Activated effector memory CD4-positive, alpha-beta T cell treated with Interleukin-2 at 50 U/mL for 16 hours (primary cell): ENCODE measurements at regions not wholly inside any gene's neighbourhood (a gene's known extent, or its start where the extent isn't known, plus 50 kb on each side); places are given as distances from the start of the nearest gene placed in this dataset.
"Not testable (repeated sequence)": the region's sequence is repeated elsewhere in the genome, so short reads cannot be mapped to it uniquely, and the experiment has no call there.

Experiments used
- DNase-seq: peaks from one replicate; pipeline ENCODE4 v3.0.0-alpha.2; 2020

DNA sequence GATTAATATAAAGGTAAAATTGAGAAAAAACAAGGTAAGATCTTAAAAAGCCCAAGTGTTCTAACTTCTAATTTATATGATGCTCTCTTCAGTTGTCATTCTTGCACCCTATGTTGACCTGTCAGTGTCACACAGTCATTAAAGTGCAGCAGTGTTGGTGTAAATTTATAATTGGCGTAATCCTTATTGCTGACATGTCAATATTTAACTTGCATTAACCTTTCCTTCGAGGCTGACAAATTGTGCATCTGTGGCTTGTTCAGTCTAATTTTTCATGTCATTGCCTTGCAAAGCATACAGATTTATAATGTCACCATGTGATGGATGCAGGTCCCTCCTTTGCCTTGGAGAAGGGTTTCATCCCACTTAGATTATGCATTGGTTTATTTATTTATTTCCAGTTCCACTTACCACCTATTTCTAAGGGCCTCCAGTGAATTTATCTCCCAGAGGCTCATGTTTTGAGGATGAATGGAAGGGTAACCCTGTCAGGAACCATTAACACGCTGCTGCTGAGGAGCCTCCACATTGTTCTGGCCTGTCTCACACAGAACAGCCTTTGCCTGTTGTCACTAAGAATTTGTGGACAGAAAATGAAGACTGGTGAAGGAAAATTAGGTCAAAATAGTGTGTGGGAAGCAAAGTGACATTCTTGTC lies 1098.5 kb upstream of the LCORL start:
- DNase-seq: no peak

DNA sequence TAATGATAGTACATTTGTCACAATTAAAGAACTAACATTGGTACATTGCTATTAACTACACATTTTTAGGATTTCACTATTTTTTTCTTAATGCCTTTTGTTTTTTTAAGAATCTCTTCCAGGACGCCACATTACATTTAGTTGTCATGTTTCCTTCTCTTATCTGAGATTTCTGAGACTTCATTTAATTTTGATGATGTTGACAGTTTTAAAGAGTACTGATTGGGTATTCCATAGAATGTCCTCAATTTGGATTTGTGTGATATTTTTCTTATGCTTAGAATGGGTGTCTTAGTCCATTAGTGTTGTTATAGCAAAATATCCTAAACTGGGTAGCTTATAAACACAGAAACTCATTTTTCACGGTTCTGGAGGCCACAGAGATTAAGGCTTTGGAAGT lies 1095.5 kb upstream of the LCORL start:
- DNase-seq: no peak

DNA sequence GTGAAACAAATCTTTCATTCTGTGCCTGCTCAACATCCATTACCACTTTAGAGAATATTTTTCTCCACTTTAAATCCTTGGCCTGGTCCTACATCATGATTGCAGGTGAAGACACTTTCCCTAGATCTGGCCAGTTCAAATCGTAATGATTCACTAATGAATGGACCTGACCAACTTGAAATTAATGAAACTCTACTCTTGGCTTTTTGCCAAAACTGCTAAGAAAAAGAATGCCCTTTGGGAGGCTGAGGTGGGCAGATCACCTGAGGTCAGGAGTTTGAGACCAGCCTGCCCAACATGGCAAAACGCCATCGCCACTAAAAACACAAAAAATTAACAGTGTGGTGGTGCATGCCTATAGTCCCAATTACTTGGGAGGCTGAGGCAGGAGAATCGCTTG lies 1082.6 kb upstream of the LCORL start:
- no peak for DNase-seq

DNA sequence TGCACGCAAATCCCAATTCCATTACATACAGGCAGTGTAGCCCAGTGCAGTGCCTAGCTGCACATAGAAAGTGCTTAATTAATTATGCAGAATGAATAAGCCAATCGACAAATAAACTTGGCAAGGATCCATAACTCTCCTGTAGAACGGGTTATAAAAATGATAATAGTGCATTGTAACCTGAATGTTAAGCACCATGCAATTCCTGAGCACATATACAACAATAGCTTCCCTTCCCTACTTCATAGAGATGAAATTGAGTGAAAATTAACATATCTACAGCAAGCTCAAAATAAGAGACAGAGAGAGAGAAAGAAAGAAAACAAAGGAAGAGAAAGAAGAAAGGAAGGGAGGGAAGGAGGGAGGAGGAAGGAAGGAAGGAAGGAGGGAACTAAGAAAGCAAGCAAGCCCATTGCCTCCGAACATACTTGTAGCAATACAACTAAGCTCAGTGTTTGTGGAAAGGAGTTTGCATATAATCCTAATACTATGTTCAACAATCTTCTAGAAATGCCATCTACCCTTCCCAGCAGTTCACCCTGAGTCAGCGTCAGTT lies 1074.0 kb upstream of the LCORL start:
- DNase-seq: no peak

DNA sequence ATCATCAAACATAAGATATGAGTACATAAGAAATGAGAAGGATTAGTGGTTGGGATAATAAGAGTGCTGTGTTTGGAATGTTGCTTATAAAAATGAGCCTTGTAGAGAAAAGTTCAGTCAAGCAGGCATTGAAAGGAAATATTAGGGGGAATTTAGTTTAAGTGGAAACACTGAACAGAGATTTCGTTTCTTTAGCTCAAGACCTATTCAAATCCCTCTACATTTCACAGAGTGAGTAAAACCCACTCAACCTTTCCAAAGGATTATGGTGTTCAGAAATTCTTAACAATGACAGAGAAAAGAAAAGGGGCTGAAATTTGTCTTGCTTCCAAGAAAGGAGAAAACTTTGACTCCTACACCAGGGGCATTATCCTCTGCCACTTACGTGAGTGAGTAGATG lies 1072.4 kb upstream of the LCORL start:
- DNase-seq: no peak

DNA sequence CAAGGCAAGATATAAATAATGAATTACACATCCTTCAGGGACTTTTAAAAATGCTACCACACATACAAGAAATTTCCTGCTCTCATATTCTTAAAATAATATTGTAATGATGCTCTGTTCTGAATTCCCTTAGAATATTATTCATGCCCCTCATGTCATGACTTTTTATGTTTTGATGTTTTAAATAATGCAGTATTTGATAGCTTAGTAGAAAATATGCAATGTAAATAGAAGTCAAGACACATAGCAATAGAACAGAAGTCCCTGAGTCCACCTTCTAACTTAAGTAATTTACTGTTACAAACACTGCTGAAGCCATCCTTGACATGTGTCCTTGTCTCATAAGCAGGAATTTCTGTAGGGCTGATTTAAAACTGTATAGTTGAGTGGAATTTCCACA lies 1071.2 kb upstream of the LCORL start:
- DNase-seq: no peak

DNA sequence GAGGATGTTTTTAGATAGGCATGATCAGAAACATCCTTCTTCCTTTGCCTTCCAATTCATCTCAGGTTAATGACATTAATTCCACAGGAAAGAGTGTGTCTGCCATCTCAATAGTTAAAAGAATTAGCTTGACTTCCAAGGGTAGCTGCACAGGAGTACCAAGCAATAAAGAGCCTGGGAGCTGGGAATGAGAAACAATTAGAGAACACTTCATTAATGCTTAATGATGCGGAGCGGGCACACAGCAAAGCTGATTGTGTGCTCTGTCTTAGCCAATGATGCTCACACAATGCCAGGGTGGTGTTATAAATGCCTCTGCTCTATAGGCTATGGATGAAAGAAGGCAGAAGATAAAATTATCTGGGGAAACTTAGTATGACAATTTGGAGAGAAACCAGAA lies 1052.5 kb upstream of the LCORL start:
- no peak for DNase-seq

DNA sequence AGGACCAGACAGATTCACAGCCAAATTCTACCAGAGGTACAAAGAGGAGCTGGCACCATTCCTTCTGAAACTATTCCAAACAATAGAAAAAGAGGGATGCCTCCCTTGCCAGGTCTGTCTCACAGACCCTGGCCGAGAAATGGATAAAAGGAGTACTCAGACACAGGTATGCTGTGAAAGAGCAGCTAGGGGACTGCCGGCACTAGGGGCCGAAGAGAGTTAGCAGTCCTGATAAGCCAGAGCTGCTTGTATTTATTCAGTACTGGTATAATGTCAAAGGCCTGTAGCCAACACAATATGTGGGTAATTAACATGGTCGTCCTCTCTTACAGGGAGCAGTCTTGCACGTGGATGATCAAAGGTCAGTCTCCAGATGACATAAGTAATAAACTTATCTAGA lies 1042.1 kb upstream of the LCORL start:
- DNase-seq: no peak

DNA sequence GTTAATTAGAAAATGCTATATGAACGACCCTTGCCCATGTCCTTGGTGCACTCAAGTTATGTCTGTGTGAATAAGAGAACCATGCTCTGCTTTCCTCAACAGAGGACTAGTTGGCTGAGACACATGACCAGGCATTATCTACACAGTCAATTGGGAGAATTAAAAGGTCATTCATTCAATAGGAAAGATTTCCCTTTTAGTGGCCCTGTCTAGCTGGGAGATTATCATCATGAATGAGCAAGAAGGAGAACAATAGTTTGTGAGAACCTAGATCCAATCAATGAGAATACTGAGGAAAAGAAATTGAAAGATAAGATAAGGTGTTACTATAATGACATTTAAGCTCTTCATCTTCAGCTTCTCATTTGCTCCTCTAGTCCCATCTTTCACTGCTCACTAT lies 1033.4 kb upstream of the LCORL start:
- no peak for DNase-seq

DNA sequence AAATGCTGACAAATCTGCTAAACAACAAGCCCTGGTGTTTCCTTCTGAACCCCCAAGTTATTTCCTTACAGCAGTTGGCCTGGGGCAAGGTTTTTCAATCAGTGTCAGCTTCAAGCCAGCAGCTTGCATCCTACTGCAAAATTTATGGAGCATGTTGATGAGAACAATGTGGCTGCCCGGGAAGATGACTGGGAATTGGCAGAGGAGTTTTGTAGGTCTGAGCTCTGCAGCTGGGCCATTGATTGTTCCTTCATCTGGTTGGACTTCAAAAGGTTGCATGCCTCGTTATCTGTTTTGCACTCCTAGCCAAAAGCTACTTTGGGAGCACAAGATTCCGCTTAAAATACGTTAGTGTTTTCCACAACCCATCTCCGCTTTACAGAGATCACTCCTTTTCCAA lies 1030.3 kb upstream of the LCORL start:
- no peak for DNase-seq

DNA sequence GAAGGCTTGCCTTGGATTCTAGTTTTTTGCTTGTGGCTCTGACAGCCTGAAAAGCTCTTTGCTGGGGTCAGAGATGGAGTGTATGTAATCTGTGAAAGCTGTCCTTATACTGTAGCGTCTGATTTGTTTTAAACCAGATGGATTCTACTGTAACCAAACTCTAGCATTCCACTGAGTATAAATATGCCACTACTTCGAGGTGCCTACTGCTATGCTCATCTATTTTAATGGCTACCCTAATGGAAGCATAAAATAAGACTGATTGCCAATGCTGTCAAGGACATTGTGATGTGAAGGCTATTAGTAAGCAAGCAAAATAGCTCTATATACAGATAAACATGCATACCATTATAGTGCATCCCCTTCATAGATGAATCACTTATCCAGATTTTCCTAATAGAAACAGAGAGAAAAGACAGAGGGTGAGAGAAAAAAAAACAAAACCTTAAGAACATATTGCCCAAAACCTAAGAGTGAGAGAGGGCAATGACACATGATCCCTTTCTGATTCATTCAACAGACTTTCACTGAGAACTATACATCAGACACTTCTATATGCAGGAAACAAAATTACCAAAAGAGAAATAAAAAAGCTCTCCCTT lies 1025.8 kb upstream of the LCORL start:
- DNase-seq: no peak

DNA sequence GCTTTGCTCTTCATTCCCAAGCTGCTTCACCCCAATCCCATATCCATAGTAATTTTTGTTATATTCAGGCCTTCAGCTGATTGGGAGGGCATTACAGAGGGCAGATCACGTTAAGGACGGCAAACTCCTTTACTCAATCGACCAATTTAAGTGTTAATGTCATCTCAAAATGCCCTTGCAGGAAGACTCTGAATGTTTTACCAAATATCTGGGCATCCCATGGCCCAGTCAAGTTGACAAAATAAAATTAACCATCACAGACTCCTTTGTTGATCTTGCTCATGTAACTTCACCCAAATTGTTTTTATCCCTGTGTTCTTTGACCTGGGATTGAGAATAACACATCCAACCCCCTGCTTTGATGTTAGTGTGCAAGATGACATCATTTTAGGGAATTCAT lies 1018.3 kb upstream of the LCORL start:
- DNase-seq: no peak

DNA sequence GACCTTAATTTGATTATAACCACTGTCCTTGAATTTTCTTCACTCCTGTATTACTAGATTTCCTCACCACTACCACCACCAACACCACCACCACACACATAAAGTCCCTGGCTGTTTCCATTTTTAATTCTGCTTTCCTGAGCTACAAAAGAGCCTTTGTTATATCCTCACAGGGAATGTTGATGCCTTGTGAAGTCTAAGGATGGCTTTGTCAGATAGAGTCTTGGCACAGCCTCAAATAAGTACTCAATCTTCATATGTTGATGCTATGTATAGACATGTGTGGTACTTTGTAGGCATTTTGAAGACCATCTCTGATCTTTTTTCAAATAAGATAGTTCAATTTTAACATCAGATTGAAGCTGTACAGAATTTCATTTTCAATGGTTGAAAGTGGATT lies 1016.7 kb upstream of the LCORL start:
- DNase-seq: no peak

DNA sequence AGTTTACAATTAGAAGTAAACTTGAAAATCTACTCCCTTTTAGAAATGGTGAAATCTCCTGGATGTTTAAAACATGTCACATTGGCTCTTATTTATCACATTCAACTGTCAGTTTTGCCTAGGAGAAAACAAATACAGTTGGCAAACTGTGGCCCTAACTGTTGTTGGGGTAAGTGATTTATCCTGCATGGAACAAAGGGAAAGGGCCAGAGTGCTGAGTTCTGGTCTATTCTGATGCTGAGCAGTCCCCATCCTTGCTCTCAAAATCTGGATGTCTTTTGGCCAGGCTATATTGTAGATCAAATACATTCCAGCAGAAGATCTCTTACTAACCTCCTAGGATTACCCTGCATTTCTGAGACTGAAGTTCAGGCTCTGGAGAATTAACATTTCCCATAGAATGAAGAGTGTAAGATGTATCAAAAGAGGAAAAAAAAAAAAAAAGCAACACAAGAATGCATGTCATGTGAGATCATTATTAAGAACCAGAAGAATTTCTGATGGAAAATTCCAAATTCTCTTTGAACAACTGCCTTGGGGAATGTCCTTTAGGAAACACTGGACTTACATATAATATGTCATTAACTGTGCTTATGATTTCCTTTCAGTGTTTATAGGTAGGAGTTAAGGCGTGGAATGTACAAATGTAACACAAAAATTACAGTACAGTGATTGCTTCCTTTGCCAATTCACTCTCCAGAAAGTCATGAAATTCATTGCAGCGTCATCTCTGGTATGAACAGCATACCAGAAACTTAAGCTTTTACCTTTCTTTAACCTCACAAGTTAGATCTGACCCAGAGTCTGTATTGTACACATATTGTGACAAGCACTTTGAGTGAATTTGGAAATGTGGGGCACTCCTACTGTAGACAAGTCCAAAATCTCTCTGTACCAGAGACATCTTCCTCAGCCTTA lies 1012.5 kb upstream of the LCORL start:
- no peak for DNase-seq

DNA sequence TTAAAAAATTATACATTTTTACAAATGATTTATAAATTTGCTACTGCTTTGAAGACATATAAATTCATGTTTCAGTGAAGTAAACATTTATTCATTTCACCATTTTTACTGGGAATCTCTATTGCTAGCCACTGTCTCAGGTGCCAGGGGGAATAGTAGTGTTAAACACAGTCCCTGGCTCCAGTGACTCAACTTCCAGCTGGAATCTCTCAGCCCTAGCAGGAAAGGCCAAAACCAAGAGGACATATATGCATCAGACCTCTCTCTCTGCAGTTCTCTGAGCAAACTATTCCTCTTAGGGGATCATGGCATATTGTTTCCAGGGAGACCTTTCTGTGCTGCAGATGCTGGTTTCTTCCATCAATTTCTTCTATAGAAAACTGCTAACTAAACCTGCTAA lies 1009.0 kb upstream of the LCORL start:
- DNase-seq: no peak

DNA sequence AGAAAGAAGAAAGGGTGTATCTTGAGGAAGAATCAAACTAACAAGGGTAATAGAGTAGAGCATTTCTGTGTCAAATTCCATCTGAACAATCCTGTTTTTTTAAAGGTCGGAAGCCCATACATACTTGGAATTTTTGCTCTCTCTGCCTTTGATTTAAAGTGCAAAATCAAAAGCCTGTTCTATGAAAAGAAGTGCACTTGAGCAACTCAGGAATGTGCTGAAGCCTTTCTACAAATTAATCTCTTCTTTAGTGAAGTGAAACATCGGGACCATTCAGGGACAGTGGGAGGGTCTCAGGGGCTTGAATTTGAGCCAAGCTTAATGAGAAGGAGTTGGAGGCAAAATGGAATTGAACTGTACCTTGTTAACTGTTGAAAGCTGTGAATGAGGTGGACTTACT lies 1008.5 kb upstream of the LCORL start:
- no peak for DNase-seq

DNA sequence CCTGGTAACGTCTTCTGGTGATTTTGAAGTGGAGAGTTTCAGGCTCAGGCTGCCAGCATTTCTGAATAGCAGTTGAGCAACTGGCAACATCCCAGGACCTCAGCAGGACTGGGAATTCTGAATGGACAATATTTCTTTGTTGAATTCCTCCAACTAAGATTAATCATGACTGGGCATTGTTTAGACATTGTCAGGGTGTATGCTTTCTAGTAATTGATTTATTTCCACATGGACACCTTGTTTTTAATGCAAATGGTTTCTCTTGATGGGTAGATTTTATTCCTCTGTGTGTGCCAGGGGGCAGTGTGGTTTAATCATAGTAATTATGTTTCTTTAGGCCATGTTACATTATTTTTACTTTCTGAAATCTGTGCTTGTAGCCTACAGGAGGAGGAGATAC lies 1004.7 kb upstream of the LCORL start:
- DNase-seq: no peak

DNA sequence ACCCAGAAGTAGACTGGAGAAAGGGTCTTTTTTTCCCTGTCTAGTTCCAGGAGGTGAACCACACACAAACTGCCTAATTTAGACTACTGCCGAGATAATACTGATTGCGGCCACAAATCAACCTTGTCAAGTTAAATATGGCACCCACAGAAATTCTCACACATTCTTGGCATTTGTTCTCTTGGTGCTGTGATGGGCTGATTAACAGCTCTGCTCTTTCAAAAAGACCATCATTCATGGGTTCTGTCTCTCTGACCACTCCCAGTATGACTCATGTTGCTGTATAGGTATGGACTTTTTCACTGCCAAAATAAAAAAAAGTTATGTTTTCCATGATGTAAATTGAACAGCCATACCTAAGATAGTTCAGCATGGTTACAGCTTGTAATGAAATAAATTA lies 1003.5 kb upstream of the LCORL start:
- no peak for DNase-seq

DNA sequence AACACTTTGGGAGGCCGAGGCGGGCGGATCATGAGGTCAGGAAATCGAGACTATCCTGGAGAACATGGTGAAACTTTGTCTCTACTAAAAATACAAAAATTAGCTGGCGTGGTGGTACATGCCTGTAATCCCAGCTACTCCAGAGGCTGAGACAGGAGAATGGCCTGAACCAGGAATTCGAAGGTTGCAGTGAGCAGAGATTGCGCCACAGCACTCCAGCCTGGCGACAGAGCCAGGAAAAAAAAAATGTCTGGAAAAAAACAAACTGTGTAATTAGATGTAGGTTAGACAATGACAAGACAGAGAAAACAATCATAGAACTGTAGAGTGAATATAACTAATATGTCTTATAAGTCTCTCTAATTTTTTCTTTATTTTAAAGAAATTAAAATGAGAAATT lies 1002.5 kb upstream of the LCORL start:
- DNase-seq: no peak

DNA sequence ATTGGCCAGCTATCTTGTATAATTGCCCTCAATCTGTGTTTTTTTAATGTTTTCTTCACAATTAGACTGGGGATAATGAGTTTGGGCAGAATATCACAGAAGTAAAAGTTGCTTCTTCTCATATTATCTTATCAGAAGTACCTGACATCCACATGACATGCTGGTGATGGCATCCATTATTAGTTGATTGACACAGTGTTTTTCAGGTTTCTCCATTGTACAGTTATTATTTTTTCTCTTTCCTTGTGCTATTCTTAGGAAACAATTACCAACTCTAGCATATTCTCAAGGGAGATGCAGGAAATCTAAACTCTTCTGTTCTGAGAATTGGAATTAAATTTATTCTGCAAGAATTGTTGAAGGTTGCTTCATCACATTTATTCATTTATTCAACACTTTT lies 1000.1 kb upstream of the LCORL start:
- no peak for DNase-seq

DNA sequence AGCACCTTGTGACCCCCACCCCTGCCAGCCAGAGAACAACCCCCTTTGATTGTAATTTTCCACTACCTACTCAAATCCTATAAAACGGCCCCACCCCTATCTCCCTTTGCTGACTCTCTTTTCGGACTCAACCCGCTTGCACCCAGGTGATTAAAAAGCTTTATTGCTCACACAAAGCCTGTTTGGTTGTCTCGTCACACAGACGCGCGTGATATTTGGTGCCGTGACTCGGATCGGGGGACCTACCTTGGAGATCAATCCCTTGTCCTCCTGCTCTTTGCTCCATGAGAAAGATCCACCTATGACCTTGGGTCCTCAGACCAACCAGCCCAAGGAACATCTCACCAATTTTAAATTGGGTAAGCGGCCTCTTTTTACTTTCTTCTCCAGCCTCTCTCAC lies 995.0 kb upstream of the LCORL start:
- DNase-seq: not testable (repeated sequence)

DNA sequence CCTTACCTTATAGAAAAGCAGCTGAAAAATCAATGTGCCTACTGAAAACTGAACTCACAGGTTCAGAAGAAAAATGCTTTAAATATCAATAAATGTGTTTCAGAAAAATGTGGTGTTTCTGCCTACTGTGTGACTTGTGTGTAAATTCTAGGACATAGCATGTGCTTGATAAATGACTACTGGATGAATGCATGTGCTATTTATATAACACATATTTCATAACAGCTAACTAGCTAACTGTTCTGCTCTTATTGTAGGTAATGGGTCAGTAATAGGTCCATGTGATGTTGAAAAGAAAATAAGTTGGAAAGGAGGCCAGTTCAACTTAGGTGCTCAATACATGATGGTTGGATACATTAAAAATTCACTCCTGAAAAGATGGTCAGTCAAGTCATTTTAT lies 993.0 kb upstream of the LCORL start:
- DNase-seq: no peak

DNA sequence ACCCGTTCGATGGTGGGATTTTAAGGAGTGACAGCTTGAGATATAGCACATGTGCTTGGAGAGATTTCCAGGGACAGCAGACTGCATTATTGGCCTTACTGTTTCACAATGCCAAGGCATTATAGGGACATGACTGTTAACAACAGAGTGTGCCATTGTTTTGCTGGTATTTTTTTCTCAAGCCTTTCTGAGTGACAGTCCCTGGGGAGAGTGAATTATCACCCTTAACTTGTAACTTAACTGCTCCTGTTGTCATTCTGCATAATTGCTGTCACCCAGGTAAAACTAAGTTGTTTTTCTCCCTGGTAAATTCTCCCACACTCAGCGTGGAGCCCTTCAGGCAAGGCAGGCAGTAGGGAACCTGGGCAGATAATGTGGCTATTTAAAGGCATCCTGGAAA lies 989.2 kb upstream of the LCORL start:
- DNase-seq: no peak

DNA sequence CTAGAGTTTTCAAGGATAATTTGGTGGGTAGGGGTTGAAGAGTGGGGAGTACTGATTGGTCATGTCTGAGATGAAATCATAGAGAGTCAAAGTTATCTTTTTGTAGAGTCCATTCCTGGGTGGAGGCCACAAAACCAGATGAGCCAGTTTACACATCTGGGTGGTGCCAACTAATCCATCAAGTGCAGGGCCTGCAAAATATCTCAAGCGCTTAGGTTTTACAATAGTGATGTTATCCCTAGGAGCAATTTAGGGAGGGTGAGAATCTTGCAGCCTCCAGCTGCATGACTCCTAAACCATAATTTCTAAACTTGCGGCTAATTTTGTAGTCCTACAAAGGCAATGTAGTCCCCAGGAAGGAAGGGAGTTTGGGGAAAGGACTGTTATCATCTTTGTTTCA lies 988.3 kb upstream of the LCORL start:
- DNase-seq: no peak
